Erythroblast (primary cell): ENCODE measurements at regions not wholly inside any gene's neighbourhood (a gene's known extent, or its start where the extent isn't known, plus 50 kb on each side); places are given as distances from the start of the nearest gene placed in this dataset.

ENCODE experiments used
- DNase-seq, 2 experiments: peaks; one replicate each; lab custom pipeline; 2025; lab: John Stamatoyannopoulos, UW
- GATA1 ChIP-seq: IDR thresholded peaks from 2 replicates; pipeline ENCODE4 v1.6.1; 2011; ENCODE audit warnings: low read depth, mild to moderate bottlenecking, control low read depth, low read length, moderate library complexity
- POLR2A ChIP-seq: IDR thresholded peaks from 2 replicates; pipeline ENCODE4 v1.6.1; 2011; ENCODE audit warnings: mild to moderate bottlenecking, low read length

DNA sequence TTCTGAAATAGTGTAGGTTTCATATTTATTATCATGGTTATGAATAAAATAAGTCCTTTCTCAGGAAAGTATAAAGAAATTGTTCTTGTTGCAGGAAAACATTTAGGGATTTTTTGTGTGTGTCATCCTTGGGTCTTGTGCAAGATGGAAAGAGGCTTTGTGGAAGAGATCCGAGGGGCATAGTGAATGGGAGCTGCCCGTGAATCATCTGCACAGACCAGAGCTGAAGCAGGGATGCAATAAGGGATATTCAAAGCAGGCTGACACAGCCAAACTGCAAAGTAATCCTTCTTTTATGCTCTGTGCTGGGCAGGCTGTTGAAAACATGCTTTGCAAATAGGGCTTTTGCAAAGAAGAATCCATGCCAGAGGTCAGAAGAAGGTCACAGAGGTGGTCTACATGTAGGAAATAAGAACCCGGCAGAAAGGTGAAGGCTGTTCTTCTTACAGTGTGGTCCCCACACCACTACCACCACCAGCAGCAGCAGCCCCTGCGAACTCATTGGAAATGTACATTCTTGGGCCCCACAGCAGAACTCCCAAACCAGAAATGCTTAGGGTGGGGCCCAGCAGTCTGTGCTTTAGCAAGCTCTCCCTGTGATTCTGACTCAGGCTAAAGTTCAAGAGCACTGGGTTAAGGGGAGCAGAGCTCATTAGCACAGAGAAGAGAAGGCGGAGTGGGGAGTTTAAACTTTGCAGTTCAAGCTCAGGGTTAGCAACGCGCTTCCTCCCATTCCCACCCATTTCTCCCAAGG is 237.6 kb downstream of the QKI start:
- TF ChIP-seq POLR2A (no peak), GATA1 (no peak)
- DNase-seq, result no peak

DNA sequence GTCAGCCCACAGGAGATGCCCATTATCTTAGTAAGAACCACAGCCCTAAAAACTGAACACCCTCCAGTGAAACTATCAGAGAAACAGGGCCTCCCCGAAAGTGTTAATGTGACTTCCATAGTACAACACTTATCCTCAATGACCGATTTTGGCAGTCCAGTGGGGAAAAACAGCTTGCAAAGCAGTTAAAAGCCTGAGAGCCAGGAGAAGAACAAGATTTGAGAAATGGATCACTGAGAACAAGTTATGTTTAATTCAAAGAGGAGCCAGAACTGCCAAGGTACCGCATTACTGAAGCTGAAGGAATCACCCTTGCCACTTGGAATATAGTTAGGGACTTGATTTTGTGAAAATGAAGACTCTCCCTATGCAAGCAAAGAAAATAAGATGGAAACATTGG is 236.9 kb downstream of the QKI start:
- TF ChIP-seq POLR2A (no peak), GATA1 (no peak)
- no peak for DNase-seq

DNA sequence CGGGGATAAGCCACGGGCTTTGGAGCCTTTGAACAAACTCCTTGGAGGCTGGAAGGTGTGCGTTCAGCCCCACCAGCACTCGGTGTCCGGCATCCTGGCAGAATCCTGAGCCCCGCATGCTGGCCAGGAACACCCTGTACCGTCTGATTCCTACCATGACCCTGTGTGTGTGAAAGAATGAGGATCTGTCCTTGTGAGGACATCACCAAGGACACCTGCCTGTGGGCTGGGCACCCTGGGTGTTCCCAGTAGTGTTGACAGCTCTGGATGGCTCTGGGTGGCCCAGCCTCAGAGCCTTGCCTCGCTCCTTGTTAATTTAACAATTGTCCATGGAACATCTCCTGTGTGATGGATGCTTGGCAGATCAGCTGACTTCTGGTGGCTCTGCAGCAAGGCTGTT is 234.3 kb downstream of the QKI start:
- no peak for TF ChIP-seq GATA1
- TF ChIP-seq POLR2A, result no peak

DNA sequence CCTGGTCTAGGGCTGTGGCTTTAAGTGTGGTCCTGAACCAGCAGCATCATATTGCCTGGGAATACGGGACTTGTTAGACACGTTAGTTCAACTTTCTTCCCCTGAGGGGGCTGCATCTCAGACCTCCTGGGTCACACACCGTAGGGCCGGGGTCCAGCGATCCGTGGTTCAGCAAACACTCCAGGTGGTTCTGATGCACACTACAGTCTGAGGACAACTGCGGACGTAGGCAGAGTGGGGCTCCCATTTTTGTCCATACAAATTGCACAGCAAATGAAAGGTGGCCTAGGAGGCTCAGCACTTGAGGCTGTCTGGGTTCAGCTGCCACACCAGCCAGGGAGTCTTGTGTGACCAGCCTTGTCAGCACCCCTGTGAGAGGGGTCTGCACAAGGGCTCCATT is 233.1 kb downstream of the QKI start:
- no peak for DNase-seq
- TF ChIP-seq POLR2A, result no peak
- no peak for TF ChIP-seq GATA1

More for the DNA sequence above, 234.3 kb downstream of the QKI start:
- DNase-seq, result no peak

DNA sequence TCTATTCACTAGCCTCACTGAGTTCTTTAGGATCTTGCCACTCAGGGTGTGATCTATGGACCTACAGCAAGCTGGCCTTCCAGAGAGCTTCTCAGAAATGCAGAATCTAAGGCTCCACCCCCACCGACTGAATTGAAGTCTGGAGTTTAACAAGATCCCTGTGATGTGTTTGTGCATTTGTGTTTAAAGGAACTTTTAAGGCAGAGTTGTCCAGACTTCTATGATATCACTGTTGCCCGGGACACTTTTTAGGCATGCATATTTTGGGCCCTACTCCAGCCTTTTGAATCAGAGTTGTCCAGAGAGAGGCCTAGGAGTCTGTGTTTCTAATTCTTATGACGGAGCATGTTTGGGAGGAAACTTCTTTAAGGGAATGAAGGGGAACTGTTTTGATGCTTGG is 232.3 kb downstream of the QKI start:
- TF ChIP-seq POLR2A (no peak), GATA1 (no peak)
- DNase-seq, result no peak

DNA sequence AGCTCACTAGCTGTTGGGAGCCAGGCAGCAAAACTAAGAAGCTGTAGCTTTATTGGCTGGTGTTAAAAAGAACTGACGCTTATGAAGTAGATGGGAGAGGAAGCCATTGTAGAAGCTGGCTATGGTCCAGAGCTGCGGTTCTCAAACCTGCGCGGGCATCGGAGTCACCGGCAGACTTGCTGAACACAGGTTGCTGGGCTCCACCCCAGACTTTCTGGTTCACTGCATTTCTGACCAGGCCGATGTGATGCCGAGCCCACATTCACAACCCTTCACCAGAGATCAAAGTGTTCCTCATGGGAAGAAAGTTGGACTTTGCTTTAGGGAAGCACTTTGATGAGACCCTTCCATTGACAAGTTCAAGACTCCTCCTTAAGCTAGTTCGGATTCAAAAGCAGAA is 231.6 kb downstream of the QKI start:
- TF ChIP-seq POLR2A (no peak), GATA1 (no peak)
- no peak for DNase-seq

DNA sequence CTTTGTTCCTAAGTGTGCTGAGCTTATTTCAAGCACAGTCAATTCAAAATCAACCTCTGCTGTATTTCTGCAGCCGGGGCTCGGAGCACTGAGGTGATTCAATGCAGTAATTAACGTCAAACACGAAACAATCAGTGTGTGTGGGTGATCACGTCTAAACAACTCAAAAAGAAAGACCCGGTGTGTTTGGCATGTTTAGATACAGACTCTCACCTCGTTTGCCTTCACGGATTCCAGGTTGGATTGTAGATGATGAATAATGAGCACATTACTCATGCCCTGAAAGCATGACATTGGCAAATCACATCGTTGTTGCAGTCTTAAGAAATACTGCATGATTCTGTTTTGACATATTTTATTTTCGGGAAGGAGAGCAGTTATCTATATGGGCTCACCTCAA is 231.0 kb downstream of the QKI start:
- no peak for DNase-seq
- TF ChIP-seq POLR2A (no peak), GATA1 (no peak)

DNA sequence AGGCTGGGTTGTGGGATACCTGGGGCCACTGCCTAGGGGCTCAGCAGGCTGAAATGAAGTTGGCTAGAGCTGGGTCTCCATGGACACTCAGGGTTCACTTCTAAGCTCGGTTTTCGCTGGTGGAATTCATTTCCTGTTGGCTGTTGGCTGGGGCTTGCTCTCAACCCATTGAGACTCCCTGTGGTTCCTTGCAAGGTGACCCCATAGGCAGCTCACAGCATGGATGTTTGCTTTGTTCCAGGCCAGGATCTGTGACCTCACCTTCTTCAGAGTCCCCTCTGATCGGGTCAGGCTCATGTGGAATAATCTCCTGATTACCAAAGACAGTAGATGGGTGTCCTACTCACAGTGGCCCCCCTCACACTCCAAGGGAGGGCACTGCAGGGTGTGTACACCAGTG is 229.3 kb downstream of the QKI start:
- no peak for DNase-seq
- TF ChIP-seq POLR2A, result no peak

DNA sequence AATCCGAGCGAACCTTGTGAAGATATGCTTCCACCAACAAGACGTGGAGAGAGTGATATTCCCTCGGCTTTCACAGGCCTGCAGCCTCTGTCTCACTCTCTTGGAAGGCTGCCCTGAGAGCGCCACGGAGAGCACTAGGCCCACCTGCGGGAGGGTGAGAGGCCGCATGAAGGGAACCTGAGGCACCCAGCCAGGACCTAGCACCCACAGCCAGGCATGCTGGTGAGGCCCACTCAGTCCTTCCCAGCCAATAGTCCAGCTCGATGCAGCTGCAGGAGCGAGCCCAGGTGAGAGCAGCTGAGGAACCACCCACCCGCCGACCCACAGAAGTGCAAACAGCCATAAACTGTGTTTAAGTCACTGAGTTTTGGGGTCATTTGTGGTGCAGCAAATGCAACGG is 227.2 kb downstream of the QKI start:
- DNase-seq, result no peak
- no peak for TF ChIP-seq GATA1
- TF ChIP-seq POLR2A, result no peak

DNA sequence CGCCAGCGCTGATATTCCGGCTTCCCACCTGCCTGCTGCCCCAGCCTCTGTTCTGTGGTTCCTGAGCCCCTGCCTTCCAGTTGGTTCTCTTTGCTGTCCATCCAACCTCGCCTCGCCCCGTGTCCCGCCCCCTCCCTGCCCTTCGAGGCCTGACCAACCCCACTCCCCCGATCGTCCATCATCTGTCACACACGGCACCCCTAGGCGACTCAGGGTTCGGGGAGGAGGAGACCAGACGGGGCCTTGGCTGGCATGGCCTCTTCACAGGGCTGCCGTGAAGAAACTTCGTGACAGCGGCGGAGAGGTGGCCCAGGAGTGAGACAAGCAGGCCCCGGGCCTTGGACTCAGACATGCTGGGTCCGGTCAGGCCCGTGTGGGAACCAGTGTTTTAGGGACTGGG is 226.1 kb downstream of the QKI start:
- TF ChIP-seq POLR2A (no peak), GATA1 (no peak)
- DNase-seq, result no peak

DNA sequence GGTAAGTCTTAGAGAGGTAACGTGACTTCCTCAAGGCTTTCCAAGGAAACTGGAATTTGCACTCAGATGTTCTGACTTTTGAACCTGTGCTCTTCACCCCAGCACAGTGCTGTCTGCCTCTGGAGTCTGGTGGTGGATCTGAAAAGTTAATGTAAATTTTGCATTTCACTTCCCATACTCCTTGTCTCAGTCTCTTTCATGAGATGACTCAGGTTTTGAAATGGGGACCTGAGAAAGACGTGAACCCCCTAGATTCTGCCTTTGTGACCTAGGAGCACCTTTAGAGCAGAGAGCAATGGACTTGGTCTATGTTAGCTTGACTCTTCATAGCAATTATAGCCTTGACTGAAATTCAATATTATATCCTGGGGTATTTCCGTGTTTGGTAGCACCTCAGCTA is 223.0 kb downstream of the QKI start:
- no peak for DNase-seq
- no peak for TF ChIP-seq POLR2A
- TF ChIP-seq GATA1, result no peak

DNA sequence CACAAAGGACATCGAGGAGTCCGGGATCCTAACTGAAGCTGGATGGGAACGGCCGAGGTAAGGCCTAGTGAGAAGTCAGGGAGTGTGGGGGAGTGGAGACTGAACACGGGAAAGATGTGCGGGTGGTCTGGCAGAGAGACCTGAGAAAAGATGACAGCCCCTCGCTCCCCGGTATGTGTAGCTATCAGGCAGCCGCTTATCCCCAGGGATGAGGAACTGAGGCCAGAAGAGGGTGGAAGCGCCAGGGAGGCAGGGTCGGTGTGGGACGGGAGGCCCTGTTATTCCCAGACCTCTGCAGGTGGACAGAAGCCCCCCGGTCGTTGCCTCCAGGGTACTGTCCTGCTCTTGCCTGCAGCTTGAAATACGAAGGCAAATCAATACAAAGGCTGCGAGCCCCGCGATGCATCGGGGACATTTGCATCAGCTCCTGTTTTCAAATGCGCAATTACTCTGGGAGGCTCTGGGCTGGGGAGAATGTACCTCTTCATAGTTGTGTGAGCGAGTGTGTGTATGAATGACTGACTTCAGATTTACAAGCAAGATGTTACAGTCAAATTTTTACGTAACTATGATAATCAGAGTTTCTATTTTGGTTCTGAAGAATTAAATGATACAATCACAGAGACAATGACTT is 221.3 kb downstream of the QKI start:
- no peak for DNase-seq
- TF ChIP-seq POLR2A (no peak), GATA1 (no peak)

DNA sequence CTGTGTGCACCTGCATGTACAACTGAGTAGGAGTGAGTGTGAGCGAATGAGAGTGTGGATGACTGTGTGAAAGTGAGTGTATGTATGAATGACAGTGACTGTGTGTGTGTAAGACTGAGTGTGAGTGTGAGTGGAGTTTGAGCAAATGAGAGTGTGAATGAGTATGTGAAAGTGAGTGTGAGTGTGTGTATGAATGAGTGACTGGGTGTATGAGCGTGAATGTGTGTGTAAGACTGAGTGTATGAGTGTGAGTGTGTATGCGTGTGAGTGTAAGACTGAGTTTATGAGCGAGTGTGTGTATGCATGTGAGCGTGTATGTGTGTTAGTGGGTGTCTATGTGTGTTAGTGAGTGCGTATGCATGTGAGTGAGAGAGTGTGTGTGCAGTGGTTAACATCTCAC is 220.8 kb downstream of the QKI start:
- TF ChIP-seq GATA1 (no peak), POLR2A (no peak)
- no peak for DNase-seq

DNA sequence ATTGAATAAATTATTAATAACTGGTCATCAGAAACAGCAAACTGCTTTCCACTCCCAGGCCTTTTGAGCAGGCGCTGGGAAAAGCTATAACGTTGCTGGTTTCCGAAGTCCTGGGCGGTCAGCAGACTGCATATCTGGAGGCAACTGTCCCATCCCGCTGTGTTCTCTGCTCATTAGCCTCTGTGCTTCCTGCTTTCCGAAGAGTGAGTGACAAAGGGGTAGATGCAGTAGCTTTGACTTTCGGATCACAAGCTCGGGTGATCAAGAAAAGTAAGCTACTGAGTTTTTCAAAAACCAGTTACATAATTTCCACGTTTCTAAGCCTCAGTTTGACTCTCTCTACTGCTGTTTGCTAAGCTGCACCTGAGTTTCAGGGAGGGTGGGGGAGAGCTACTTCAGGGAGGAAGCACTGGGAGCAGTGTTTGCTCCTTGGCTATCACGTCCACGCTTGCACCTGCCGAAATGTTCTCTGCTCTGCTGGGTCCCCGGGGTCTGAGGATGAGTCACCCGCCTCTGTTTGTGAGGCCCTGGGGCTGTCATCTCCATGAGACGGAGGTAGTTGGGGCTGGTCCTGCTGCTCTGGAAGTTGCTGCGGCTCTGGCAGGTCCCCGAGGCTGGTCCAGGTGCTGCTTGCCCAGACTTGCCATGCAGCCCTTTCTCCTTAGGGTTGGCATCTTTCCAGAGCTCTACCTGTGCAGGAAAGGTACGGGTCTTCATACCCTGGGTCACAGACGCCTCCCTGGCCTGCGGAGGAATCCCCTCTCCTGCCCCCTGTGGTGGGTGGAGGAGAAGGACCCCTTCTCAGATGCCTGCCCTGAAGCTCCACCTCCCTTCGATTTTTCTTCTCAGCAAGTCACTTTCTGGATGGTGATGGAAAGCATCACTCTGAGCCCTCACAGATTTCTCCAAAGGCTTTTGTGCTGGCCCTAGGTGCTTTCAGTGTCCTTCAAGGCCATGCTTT is 220.0 kb downstream of the QKI start:
- no peak for DNase-seq
- no peak for TF ChIP-seq POLR2A
- no peak for TF ChIP-seq GATA1

DNA sequence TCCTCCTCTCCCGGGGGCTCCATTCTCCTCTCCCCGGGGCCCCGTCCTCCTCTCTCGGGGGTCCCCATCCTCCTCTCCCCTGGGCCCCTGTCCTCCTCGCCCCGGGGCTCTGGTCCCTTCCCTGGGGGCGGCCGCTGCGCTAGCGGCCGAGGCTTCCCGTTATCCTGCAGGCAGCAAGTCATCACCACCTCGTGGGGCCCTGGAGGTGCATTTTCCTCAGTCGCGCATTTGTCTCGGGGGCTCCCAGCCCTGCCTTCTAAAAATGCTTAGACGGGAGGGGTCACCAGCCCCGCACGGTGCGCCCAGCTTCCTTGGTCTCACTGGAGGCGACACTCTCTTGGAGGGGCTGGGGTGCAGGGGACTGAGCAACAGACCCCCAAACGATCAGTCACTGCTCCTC is 216.5 kb downstream of the QKI start:
- DNase-seq, result no peak
- no peak for TF ChIP-seq POLR2A
- TF ChIP-seq GATA1, result no peak
